ENCODE measurements at regions not wholly inside any gene's neighbourhood (a gene's known extent, or its start where the extent isn't known, plus 50 kb on each side); places are given as distances from the start of the nearest gene placed in this dataset.

GRCh38 chr2:13135369-13135768 is 418.6 kb downstream of the TRIB2 start:
- Histone ChIP-seq H3K27ac (no peak overlapping the region), H3K9me3 (no peaks in the 10 kb centered on the region), H3K4me3 (no peak overlapping the region), H3K36me3 (no peaks in the 10 kb centered on the region), H3K27me3 (no peaks in the 10 kb centered on the region), H3K4me1 (peaks cover 0 to 4% (median 0%) of the 10 kb centered on the region in 3 donors)
- ATAC-seq (no peak), DNase-seq (no peak), FAIRE-seq (no peak)
- intact Hi-C loops (cut with DNase I) = no loop called here
- TF ChIP-seq CTCF (IDR thresholded peaks at IDR 0.05) = no peak
- WGBS, 2 donors = 79 to 81% methylated on average over 3 of the region's 3 CpGs

- FAIRE-seq = no peak
- Histone ChIP-seq H3K27ac (no peak overlapping the region), H3K9me3 (no peaks in the 10 kb centered on the region), H3K4me1 (peaks cover 0 to 4% (median 0%) of the 10 kb centered on the region in 3 donors), H3K4me3 (no peak overlapping the region), H3K27me3 (no peaks in the 10 kb centered on the region), H3K36me3 (no peaks in the 10 kb centered on the region)
- no peak for TF ChIP-seq CTCF (IDR thresholded peaks at IDR 0.05)
- no peak for ATAC-seq
- intact Hi-C loops (cut with DNase I) = no loop called here
- WGBS, 2 donors = 75 to 80% methylated on average over 1 of the region's 1 CpG
- no peak for DNase-seq
These were observed 419.1 kb downstream of the TRIB2 start for GRCh38 chr2:13135856-13136255.

GRCh38 chr2:13137679-13138078 is 420.9 kb downstream of the TRIB2 start:
- TF ChIP-seq CTCF (IDR thresholded peaks at IDR 0.05) = no peak
- Histone ChIP-seq H3K4me3 (no peak overlapping the region), H3K27me3 (no peaks in the 10 kb centered on the region), H3K4me1 (no peaks in the 10 kb centered on the region), H3K9me3 (no peaks in the 10 kb centered on the region), H3K27ac (no peak overlapping the region), H3K36me3 (no peaks in the 10 kb centered on the region)
- FAIRE-seq (no peak), ATAC-seq (no peak), DNase-seq (no peak)
- 82 to 84% methylated on average over 3 of the region's 3 CpGs for WGBS, 2 donors
- intact Hi-C loops (cut with DNase I) = no loop called here

GRCh38 chr2:13141315-13141714 is 424.6 kb downstream of the TRIB2 start:
- Histone ChIP-seq H3K4me3 (no peak overlapping the region), H3K27ac (no peak overlapping the region), H3K36me3 (no peaks in the 10 kb centered on the region), H3K27me3 (no peaks in the 10 kb centered on the region), H3K4me1 (no peaks in the 10 kb centered on the region), H3K9me3 (no peaks in the 10 kb centered on the region)
- intact Hi-C loops (cut with DNase I) = no loop called here
- 79% methylated on average over 2 of the region's 2 CpGs for WGBS, 2 donors
- no peak for TF ChIP-seq CTCF (IDR thresholded peaks at IDR 0.05)
- ATAC-seq = no peak
- FAIRE-seq = no peak
- no peak for DNase-seq

- no peak for TF ChIP-seq CTCF (IDR thresholded peaks at IDR 0.05)
- Histone ChIP-seq H3K27me3 (no peaks in the 10 kb centered on the region), H3K9me3 (no peaks in the 10 kb centered on the region), H3K4me3 (no peak overlapping the region), H3K36me3 (no peaks in the 10 kb centered on the region), H3K4me1 (no peaks in the 10 kb centered on the region), H3K27ac (no peak overlapping the region)
- DNase-seq (no peak), ATAC-seq (no peak), FAIRE-seq (no peak)
- 17 to 20% methylated on average over 2 of the region's 2 CpGs for WGBS, 2 donors
- intact Hi-C loops (cut with DNase I) = no loop called here
These were observed 426.7 kb downstream of the TRIB2 start for GRCh38 chr2:13143451-13143850.

Measured in pancreas (tissue), 10 donors.